K562 (cell line): ENCODE measurements at regions not wholly inside any gene's neighbourhood (a gene's known extent, or its start where the extent isn't known, plus 50 kb on each side); places are given as distances from the start of the nearest gene placed in this dataset.

Experiments
- ATAC-seq: fragments of 200-7000 bp; cut with Tn5 transposase; 3 replicates; pipeline ENCODE4 v1.9.1; 2020; ENCODE audit warnings: moderate library complexity
- BruUV-seq: library from RNA; stranded (reverse); fragments of 400-500 nt; replicated peaks from 2 replicates; lab custom pipeline; 2021; lab: Mats Ljungman, UMichigan
- CTCF ChIA-PET: fragments of 300-600 bp; formaldehyde crosslinking; extraction: SDS; loops from one replicate; lab custom pipeline; 2021; ENCODE audit warnings: low intra/inter-chr PET ratio; lab: Yijun Ruan, JAX
- POLR2A ChIA-PET: fragments of 300-600, 350-650 bp; sonication (Branson Sonifier 250); formaldehyde crosslinking; extraction: SDS; loops from one replicate; lab custom pipeline; 2021; ENCODE audit warnings: antibody characterized with exemption, inconsistent platforms; lab: Yijun Ruan, JAX
- DNase-seq, 4 experiments: peaks; one replicate each; pipeline versions ENCODE4 v3.0.0 to v3.0.0-alpha.2; 2011 to 2018; ENCODE audit warnings: low spot score in 3 of 4, mixed read lengths in 3 of 4; ENCODE audit errors: extremely low read depth in 1 of 4
- FAIRE-seq: peaks from 2 replicates; lab custom pipeline; 2011; peaks lifted over from hg19 to GRCh38; lab: Jason Lieb, UNC
- H2AFZ ChIP-seq: 2 replicates; pipeline ENCODE4 v1.6.0; 2011; ENCODE audit warnings: low read depth, low read length, control low read depth, inconsistent platforms
- H3K27ac ChIP-seq: fragments of 200-600 bp; 3 replicates; pipeline ENCODE4 v1.8.0; 2011; ENCODE audit warnings: low read depth, mild to moderate bottlenecking, control low read depth, inconsistent platforms, low read length, moderate library complexity, mixed read lengths; ENCODE audit errors: extremely low read depth
- H3K27me3 ChIP-seq, 2 experiments: fragments of 300-600 bp in 1 of 2; 2 replicates in 1 of 2; 3 replicates in 1 of 2; pipeline versions ENCODE4 v1.6.0 to v1.8.0; 2011; ENCODE audit warnings: inconsistent platforms in 2 of 2, low read length in 2 of 2, mild to moderate bottlenecking in 1 of 2, mixed read lengths in 1 of 2, moderate library complexity in 1 of 2; ENCODE audit not compliant: control insufficient read depth in 2 of 2, insufficient read depth in 2 of 2
- H3K36me3 ChIP-seq: fragments of 300-600 bp; 3 replicates; pipeline ENCODE4 v1.8.0; 2011; ENCODE audit warnings: mild to moderate bottlenecking, low read length, inconsistent platforms; ENCODE audit not compliant: control insufficient read depth, insufficient read depth
- H3K4me1 ChIP-seq, 2 experiments: fragments of 200-600 bp in 1 of 2; replicated peaks in 1 of 2; 2 replicates in 1 of 2; 3 replicates in 1 of 2; pipeline versions ENCODE4 v1.5.1 to v1.8.0; 2011; ENCODE audit warnings: inconsistent platforms in 2 of 2, low read length in 2 of 2, mild to moderate bottlenecking in 1 of 2, mixed read lengths in 1 of 2, moderate library complexity in 1 of 2; ENCODE audit not compliant: control insufficient read depth in 2 of 2, insufficient read depth in 2 of 2
- H3K4me2 ChIP-seq: 2 replicates; pipeline ENCODE4 v1.6.1; 2011; ENCODE audit warnings: low read length, control low read depth, inconsistent platforms, mixed read lengths; ENCODE audit not compliant: insufficient read depth
- H3K4me3 ChIP-seq: fragments of 200-600 bp; sonication (generic), shearing (Covaris generic); 2 replicates; pipeline ENCODE4 v1.5.1; 2016; ENCODE audit warnings: control low read depth, inconsistent platforms
- H3K79me2 ChIP-seq: fragments of 200-600 bp; 3 replicates; pipeline ENCODE4 v1.8.0; 2011; ENCODE audit warnings: low read length, inconsistent platforms; ENCODE audit not compliant: control insufficient read depth, insufficient read depth
- H3K9ac ChIP-seq, 2 experiments: 2 replicates each; pipeline versions ENCODE4 v1.6.0 to v1.6.1; 2011; ENCODE audit warnings: low read depth in 2 of 2, low read length in 2 of 2, control low read depth in 1 of 2, inconsistent platforms in 1 of 2, mild to moderate bottlenecking in 1 of 2, mixed read lengths in 1 of 2; ENCODE audit not compliant: insufficient read depth in 1 of 2
- H3K9me1 ChIP-seq: one replicate; pipeline ENCODE4 v1.6.0; 2011; ENCODE audit warnings: inconsistent platforms, mild to moderate bottlenecking, low read length, moderate library complexity; ENCODE audit not compliant: control insufficient read depth, insufficient read depth
- H3K9me3 ChIP-seq: replicated peaks from 2 replicates; pipeline ENCODE4 v1.5.1; 2011; ENCODE audit warnings: low read depth, low read length, inconsistent platforms; ENCODE audit not compliant: control insufficient read depth, insufficient read depth
- H4K20me1 ChIP-seq: replicated peaks from 2 replicates; pipeline ENCODE4 v1.6.1; 2011; ENCODE audit warnings: low read length, inconsistent platforms, mixed read lengths; ENCODE audit not compliant: control insufficient read depth, insufficient read depth
- CAMTA2 ChIP-seq: fragments of 250-450 bp; sonication (Bioruptor Pico); conservative IDR thresholded peaks from 2 replicates; pipeline ENCODE4 v1.5.1; 2022
- CHAMP1 ChIP-seq: fragments of 450-650 bp; IDR thresholded peaks from 2 replicates; pipeline ENCODE4 v1.6.1; 2016; ENCODE audit warnings: mild to moderate bottlenecking
- CLOCK ChIP-seq: fragments of 250-450 bp; sonication (Bioruptor Pico); IDR thresholded peaks from 2 replicates; pipeline ENCODE4 v1.4.0; 2020; ENCODE audit warnings: mild to moderate bottlenecking, moderate library complexity, borderline replicate concordance
- HSF4 ChIP-seq: fragments of 250-450 bp; sonication (Bioruptor Pico); IDR thresholded peaks from 2 replicates; pipeline ENCODE4 v2.1.2; 2022; ENCODE audit warnings: mild to moderate bottlenecking, moderate library complexity, borderline replicate concordance
- TFAM ChIP-seq: fragments of 250-450 bp; sonication (Bioruptor Pico); conservative IDR thresholded peaks from 2 replicates; pipeline ENCODE4 v1.5.0; 2021; ENCODE audit warnings: mild to moderate bottlenecking, moderate library complexity
- XRCC4 ChIP-seq: IDR thresholded peaks from one replicate; pipeline ENCODE4 v1.6.1; 2011; ENCODE audit not compliant: insufficient read depth, insufficient read length; ENCODE audit errors: extremely low read depth
- ZNF121 ChIP-seq: sonication (generic); formaldehyde crosslinking; conservative IDR thresholded peaks from 2 replicates; pipeline ENCODE4 v1.8.0; 2022; ENCODE audit warnings: missing genetic modification reagents
- WGBS: fragments of 100-300 bp; shearing (Covaris generic); methylation state at CpG from one replicate; pipeline ENCODE4 v1.1.6; 2016; ENCODE audit warnings: low coverage, mixed read lengths; ENCODE audit not compliant: insufficient coverage; ENCODE audit errors: missing lambda C conversion rate; 5-methylcytosine and 5-hydroxymethylcytosine counted together
- in situ Hi-C: fragments of 300-500 bp; cut with MboI; formaldehyde crosslinking; loops from 4 replicates; pipeline ENCODE4 v1.15.0; 2018; ENCODE audit warnings: inconsistent platforms, mixed read lengths
- intact Hi-C: fragments of 100-400 bp; cut with micrococcal nuclease; formaldehyde crosslinking; loops from 2 replicates; pipeline ENCODE4 v1.14.2; 2022

GRCh38 chrX:43283187-43283586 lies 372.9 kb upstream of the MAOA start:
- CTCF ChIA-PET: no interaction called here
- ATAC-seq: no peak

More at GRCh38 chrX:43283187-43283586, 372.9 kb upstream of the MAOA start:
- WGBS: 56% methylated on average over 1 of the region's 1 CpG
- Histone ChIP-seq H3K27me3 (no peaks in the 10 kb centered on the region), H2AFZ (no peak overlapping the region), H3K36me3 (no peaks in the 10 kb centered on the region), H3K27ac (no peak overlapping the region), H3K9me1 (no peaks in the 10 kb centered on the region), H3K4me2 (no peak overlapping the region), H3K9me3 (no peaks in the 10 kb centered on the region; the same call in 1 of the 2 replicates), H3K4me3 (no peak overlapping the region), H4K20me1 (no peaks in the 10 kb centered on the region), H3K79me2 (peaks cover 6% of the 10 kb centered on the region; the same call in 2 of the 3 replicates), H3K4me1 (peaks cover 0 to 5% of the 10 kb centered on the region in 2 experiments; a peak in 1 of 5 replicates), H3K9ac (no peak overlapping the region)
- intact Hi-C loops (no loop called here), in situ Hi-C loops (no loop called here)
- POLR2A ChIA-PET: no interaction called here
- FAIRE-seq: no peak
- DNase-seq: no peak
- TF ChIP-seq CLOCK (no peak), XRCC4 (no peak), CAMTA2 (CRISPR knock-in tag) (no peak), HSF4 (CRISPR knock-in tag) (no peak), TFAM (no peak), ZNF121 (no peak), CHAMP1 (no peak)
- BruUV-seq: no TSS peak
